HepG2 (cell line): ENCODE measurements at regions not wholly inside any gene's neighbourhood (a gene's known extent, or its start where the extent isn't known, plus 50 kb on each side); places are given as distances from the start of the nearest gene placed in this dataset.
A peak's percentile ranks its signal among the peaks of the same experiment; 100 is the strongest.

ENCODE experiments used
- ATAC-seq: fragments of 200-7000 bp; cut with Tn5 transposase; 3 replicates; pipeline ENCODE4 v1.9.1; 2020; ENCODE audit warnings: mild to moderate bottlenecking, moderate library complexity
- BruUV-seq: library from RNA; stranded (reverse); fragments of 400-500 nt; replicated peaks from 2 replicates; lab custom pipeline; 2021; lab: Mats Ljungman, UMichigan
- CTCF ChIA-PET: fragments of 300-600 bp; formaldehyde crosslinking; extraction: SDS; loops from one replicate; lab custom pipeline; 2021; ENCODE audit warnings: low total read pairs, inconsistent platforms, low intra/inter-chr PET ratio; lab: Yijun Ruan, JAX
- POLR2A ChIA-PET: fragments of 350-600 bp; sonication (Branson Sonifier 250); formaldehyde crosslinking; loops from one replicate; lab custom pipeline; 2020; ENCODE audit warnings: antibody characterized with exemption, inconsistent platforms; lab: Yijun Ruan, JAX
- DNase-seq: peaks from one replicate; pipeline ENCODE4 v3.0.0-alpha.2; 2015; ENCODE audit warnings: low spot score
- FAIRE-seq: peaks from 3 replicates; lab custom pipeline; 2011; peaks lifted over from hg19 to GRCh38; lab: Jason Lieb, UNC
- H2AFZ ChIP-seq: one replicate; pipeline ENCODE4 v1.6.1; 2011; ENCODE audit warnings: low read length, inconsistent platforms
- H3K27ac ChIP-seq: fragments of 300-600 bp; 3 replicates; pipeline ENCODE4 v1.8.0; 2011; ENCODE audit warnings: mixed run types, mild to moderate bottlenecking, mixed read lengths, low read length, inconsistent platforms; ENCODE audit not compliant: insufficient read depth; ENCODE audit errors: extremely low read length
- H3K27me3 ChIP-seq, 2 experiments: fragments of 200-600 bp in 1 of 2; 2 replicates in 1 of 2; 3 replicates in 1 of 2; pipeline versions ENCODE4 v1.6.0 to v1.8.0; 2011; ENCODE audit warnings: low read length in 2 of 2, mild to moderate bottlenecking in 2 of 2, moderate library complexity in 2 of 2, inconsistent platforms in 1 of 2; ENCODE audit not compliant: insufficient read depth in 2 of 2, control insufficient read depth in 1 of 2
- H3K36me3 ChIP-seq, 2 experiments: fragments of 200-600 bp in 1 of 2; replicated peaks in 1 of 2; 2 replicates in 1 of 2; 3 replicates in 1 of 2; pipeline versions ENCODE4 v1.5.1 to v1.8.0; 2011; ENCODE audit warnings: low read length in 2 of 2, inconsistent platforms in 1 of 2; ENCODE audit not compliant: insufficient read depth in 2 of 2, control insufficient read depth in 1 of 2
- H3K4me1 ChIP-seq: 2 replicates; pipeline ENCODE4 v1.5.1; 2012; ENCODE audit warnings: low read length, inconsistent platforms; ENCODE audit not compliant: insufficient read depth
- H3K4me2 ChIP-seq: 2 replicates; pipeline ENCODE4 v1.6.0; 2011; ENCODE audit warnings: low read depth, low read length, inconsistent platforms
- H3K4me3 ChIP-seq, 3 experiments: fragments of 200-600 bp in 1 of 3; sonication (generic), shearing (Covaris generic) in 1 of 3; replicated peaks in 1 of 3; 2 replicates each; pipeline ENCODE4 v1.5.1; 2011 to 2016; ENCODE audit warnings: low read length in 3 of 3, inconsistent platforms in 2 of 3, low read depth in 2 of 3, mild to moderate bottlenecking in 2 of 3, control low read depth in 1 of 3, mixed read lengths in 1 of 3; ENCODE audit not compliant: insufficient read depth in 1 of 3
- H3K79me2 ChIP-seq: one replicate; pipeline ENCODE4 v1.6.1; 2011; ENCODE audit warnings: low read length, inconsistent platforms; ENCODE audit not compliant: insufficient read depth
- H3K9ac ChIP-seq: 2 replicates; pipeline ENCODE4 v1.6.0; 2011; ENCODE audit warnings: mild to moderate bottlenecking, low read depth, low read length, inconsistent platforms; ENCODE audit not compliant: insufficient read depth
- H3K9me3 ChIP-seq: 2 replicates; pipeline ENCODE4 v1.5.1; 2012; ENCODE audit warnings: mild to moderate bottlenecking, low read length
- H4K20me1 ChIP-seq: 2 replicates; pipeline ENCODE4 v1.6.0; 2011; ENCODE audit warnings: inconsistent platforms, mild to moderate bottlenecking, low read length, moderate library complexity; ENCODE audit not compliant: insufficient read depth
- CEBPB ChIP-seq: IDR thresholded peaks from 2 replicates; pipeline ENCODE4 v1.6.1; 2011; ENCODE audit warnings: low read depth, low read length, improper control_type of control experiment, borderline replicate concordance
- ELF3 ChIP-seq: IDR thresholded peaks from 2 replicates; pipeline ENCODE4 v1.6.1; 2016; ENCODE audit warnings: missing genetic modification reagents, missing compliant biosample characterization
- RXRB ChIP-seq: IDR thresholded peaks from 2 replicates; pipeline ENCODE4 v1.6.1; 2016; ENCODE audit warnings: borderline replicate concordance, missing genetic modification reagents, missing compliant biosample characterization
- SCMH1 ChIP-seq: sonication (generic); formaldehyde crosslinking; IDR thresholded peaks from 2 replicates; pipeline ENCODE4 v1.9.0; 2021; ENCODE audit warnings: missing genetic modification reagents, mild to moderate bottlenecking, borderline replicate concordance
- UBTF ChIP-seq: sonication (generic); formaldehyde crosslinking; IDR thresholded peaks from 2 replicates; pipeline ENCODE4 v1.4.0; 2020; ENCODE audit warnings: mild to moderate bottlenecking, missing genetic modification reagents
- ZNF24 ChIP-seq: fragments of 450-650 bp; IDR thresholded peaks from 2 replicates; pipeline ENCODE4 v1.6.1; 2017; ENCODE audit warnings: antibody characterized with exemption, mild to moderate bottlenecking
- ZNF468 ChIP-seq: sonication (generic); formaldehyde crosslinking; IDR thresholded peaks from 2 replicates; pipeline ENCODE4 v1.8.0; 2022; ENCODE audit warnings: mild to moderate bottlenecking, moderate library complexity, missing genetic modification reagents
- ZUFSP ChIP-seq: sonication (generic); formaldehyde crosslinking; IDR thresholded peaks from 2 replicates; pipeline ENCODE4 v1.9.0; 2021; ENCODE audit warnings: missing genetic modification reagents, mild to moderate bottlenecking, borderline replicate concordance
- WGBS: methylation state at CpG from one replicate; pipeline ENCODE4 v1.1.6; 2017; ENCODE audit warnings: low lambda C conversion rate; 5-methylcytosine and 5-hydroxymethylcytosine counted together
- in situ Hi-C: cut with HindIII; loops from 2 replicates; pipeline ENCODE4 v1.10.0; 2017; ENCODE audit warnings: low pct_unique_long_range_greater_than_20kb; ENCODE audit not compliant: extremely low pct_ligation_motif_present
- intact Hi-C: fragments of 100-400 bp; cut with micrococcal nuclease; formaldehyde crosslinking; loops from one replicate; pipeline ENCODE4 v1.10.0; 2022; ENCODE audit not compliant: unreplicated experiment

- no peak for TF ChIP-seq ZUFSP (CRISPR knock-in tag)
These were observed 115.8 kb downstream of the INHBA start (continued) for GRCh38 chr7:41586931-41587640.

- 17% methylated on average over 5 of the region's 5 CpGs for WGBS
- H3K4me2 ChIP-seq = no peak overlapping the region
- no peak for TF ChIP-seq SCMH1 (CRISPR knock-in tag)
- TF ChIP-seq CEBPB = peak; percentile 78
- TF ChIP-seq, all 625 proteins: peak for 1
- CTCF ChIA-PET = no interaction called here
- Histone ChIP-seq H3K9ac (no peak overlapping the region), H3K36me3 (no peaks in the 10 kb centered on the region), H2AFZ (no peak overlapping the region), H3K4me3 (no peak overlapping the region), H3K4me1 (no peaks in the 10 kb centered on the region), H3K9me3 (peaks cover 88% of the 10 kb centered on the region), H3K27ac (no peak overlapping the region), H4K20me1 (no peaks in the 10 kb centered on the region), H3K27me3 (no peaks in the 10 kb centered on the region), H3K79me2 (no peaks in the 10 kb centered on the region)
- POLR2A ChIA-PET = no interaction called here
- intact Hi-C loops = no loop called here
- BruUV-seq = no TSS peak
- FAIRE-seq = no peak
- ATAC-seq = no peak
- DNase-seq = no peak
- in situ Hi-C loops = no loop called here
These were observed 118.1 kb downstream of the INHBA start for GRCh38 chr7:41584746-41585145.

GRCh38 chr7:41582116-41582515 is 120.8 kb downstream of the INHBA start:
- WGBS = 0% methylated on average over 1 of the region's 1 CpG
- no peak overlapping the region for H3K9ac ChIP-seq
- intact Hi-C loops = no loop called here
- TF ChIP-seq ZNF468 (no peak), ZNF24 (no peak), ELF3 (CRISPR knock-in tag) (no peak), RXRB (CRISPR knock-in tag) (no peak), UBTF (no peak)
- H3K4me1 ChIP-seq = no peaks in the 10 kb centered on the region
- no peaks in the 10 kb centered on the region for H3K27me3 ChIP-seq
- H3K79me2 ChIP-seq = no peaks in the 10 kb centered on the region
- DNase-seq (no peak), ATAC-seq (no peak), FAIRE-seq (no peak)
- BruUV-seq = no TSS peak
- H3K27ac ChIP-seq = no peak overlapping the region
- in situ Hi-C loops = no loop called here
- H3K4me2 ChIP-seq = no peak overlapping the region
- no peaks in the 10 kb centered on the region for H3K36me3 ChIP-seq
- no peak overlapping the region for H3K4me3 ChIP-seq
- H2AFZ ChIP-seq = no peak overlapping the region
- POLR2A ChIA-PET = no interaction called here
- no peaks in the 10 kb centered on the region for H4K20me1 ChIP-seq
- H3K9me3 ChIP-seq = peaks cover 73% of the 10 kb centered on the region
- CTCF ChIA-PET = no interaction called here
